Calu3 (cell line): ENCODE measurements at regions not wholly inside any gene's neighbourhood (a gene's known extent, or its start where the extent isn't known, plus 50 kb on each side); places are given as distances from the start of the nearest gene placed in this dataset.

Experiments used
- BruUV-seq: library from RNA; stranded (reverse); fragments of 400-500 nt; replicated peaks from 2 replicates; lab custom pipeline; 2021; lab: Mats Ljungman, UMichigan
- CTCF ChIA-PET: fragments of 300-600 bp; sonication (Branson Sonifier 250); formaldehyde crosslinking; loops from one replicate; lab custom pipeline; 2022; ENCODE audit warnings: antibody characterized with exemption; lab: Charles Lee
- DNase-seq: peaks from one replicate; pipeline ENCODE4 v3.0.0; 2022
- H3K27ac Mint-ChIP-seq: one replicate; pipeline ENCODE4 v1.8.0; 2022; ENCODE audit warnings: mixed read lengths; ENCODE audit not compliant: unreplicated experiment
- H3K27me3 Mint-ChIP-seq: one replicate; pipeline ENCODE4 v1.8.0; 2022; ENCODE audit warnings: mixed read lengths; ENCODE audit not compliant: unreplicated experiment
- H3K36me3 Mint-ChIP-seq: one replicate; pipeline ENCODE4 v1.8.0; 2022; ENCODE audit warnings: mild to moderate bottlenecking, moderate library complexity, mixed read lengths; ENCODE audit not compliant: insufficient read depth, unreplicated experiment
- H3K4me1 Mint-ChIP-seq: one replicate; pipeline ENCODE4 v1.8.0; 2022; ENCODE audit warnings: mild to moderate bottlenecking, low read depth, mixed read lengths; ENCODE audit not compliant: unreplicated experiment
- H3K4me3 Mint-ChIP-seq: one replicate; pipeline ENCODE4 v1.8.0; 2022; ENCODE audit warnings: mild to moderate bottlenecking, low read depth, moderate library complexity, mixed read lengths; ENCODE audit not compliant: unreplicated experiment
- H3K9me3 Mint-ChIP-seq: one replicate; pipeline ENCODE4 v1.8.0; 2022; ENCODE audit warnings: low read depth, mixed read lengths; ENCODE audit not compliant: unreplicated experiment
- intact Hi-C: fragments of 100-400 bp; cut with micrococcal nuclease; formaldehyde crosslinking; loops from one replicate; pipeline ENCODE4 v1.10.0; 2022; ENCODE audit not compliant: unreplicated experiment
- TF ChIP-seq, protein P1 (sequence below): fragments of 200-600 bp; IDR thresholded peaks from one replicate; pipeline ENCODE4 v1.8.0; 2022; ENCODE audit warnings: antibody characterized with exemption; ENCODE audit not compliant: unreplicated experiment

DNA sequence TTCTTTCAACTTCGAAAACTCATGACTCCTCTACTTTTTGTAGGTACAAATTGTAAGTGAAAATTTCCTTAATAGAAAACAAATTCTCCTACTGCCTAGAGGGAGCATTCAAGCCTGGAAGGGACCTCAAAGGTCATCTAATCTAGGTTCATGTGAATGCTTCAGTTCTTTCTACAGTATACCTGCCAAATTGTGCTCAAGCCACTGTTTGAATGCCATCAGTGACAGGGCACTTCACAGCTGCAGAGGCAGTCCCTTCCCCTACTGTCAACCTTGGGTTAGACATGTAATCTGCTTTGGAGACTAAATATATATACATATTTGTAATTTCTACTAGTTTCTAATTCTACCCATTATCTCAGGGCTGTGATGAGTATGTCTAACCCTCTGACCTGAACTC lies 681.3 kb upstream of the CDH2 start:
- no peak for DNase-seq
- Mint-ChIP-seq H3K4me3 (no peak overlapping the region), H3K27me3 (no peaks in the 10 kb centered on the region), H3K9me3 (no peaks in the 10 kb centered on the region), H3K27ac (no peak overlapping the region), H3K4me1 (peaks cover 8% of the 10 kb centered on the region), H3K36me3 (no peaks in the 10 kb centered on the region)
- CTCF ChIA-PET: no interaction called here
- no TSS peak for BruUV-seq
- TF ChIP-seq, protein P1, sequence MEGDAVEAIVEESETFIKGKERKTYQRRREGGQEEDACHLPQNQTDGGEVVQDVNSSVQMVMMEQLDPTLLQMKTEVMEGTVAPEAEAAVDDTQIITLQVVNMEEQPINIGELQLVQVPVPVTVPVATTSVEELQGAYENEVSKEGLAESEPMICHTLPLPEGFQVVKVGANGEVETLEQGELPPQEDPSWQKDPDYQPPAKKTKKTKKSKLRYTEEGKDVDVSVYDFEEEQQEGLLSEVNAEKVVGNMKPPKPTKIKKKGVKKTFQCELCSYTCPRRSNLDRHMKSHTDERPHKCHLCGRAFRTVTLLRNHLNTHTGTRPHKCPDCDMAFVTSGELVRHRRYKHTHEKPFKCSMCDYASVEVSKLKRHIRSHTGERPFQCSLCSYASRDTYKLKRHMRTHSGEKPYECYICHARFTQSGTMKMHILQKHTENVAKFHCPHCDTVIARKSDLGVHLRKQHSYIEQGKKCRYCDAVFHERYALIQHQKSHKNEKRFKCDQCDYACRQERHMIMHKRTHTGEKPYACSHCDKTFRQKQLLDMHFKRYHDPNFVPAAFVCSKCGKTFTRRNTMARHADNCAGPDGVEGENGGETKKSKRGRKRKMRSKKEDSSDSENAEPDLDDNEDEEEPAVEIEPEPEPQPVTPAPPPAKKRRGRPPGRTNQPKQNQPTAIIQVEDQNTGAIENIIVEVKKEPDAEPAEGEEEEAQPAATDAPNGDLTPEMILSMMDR: no peak
- intact Hi-C loops: no loop called here

DNA sequence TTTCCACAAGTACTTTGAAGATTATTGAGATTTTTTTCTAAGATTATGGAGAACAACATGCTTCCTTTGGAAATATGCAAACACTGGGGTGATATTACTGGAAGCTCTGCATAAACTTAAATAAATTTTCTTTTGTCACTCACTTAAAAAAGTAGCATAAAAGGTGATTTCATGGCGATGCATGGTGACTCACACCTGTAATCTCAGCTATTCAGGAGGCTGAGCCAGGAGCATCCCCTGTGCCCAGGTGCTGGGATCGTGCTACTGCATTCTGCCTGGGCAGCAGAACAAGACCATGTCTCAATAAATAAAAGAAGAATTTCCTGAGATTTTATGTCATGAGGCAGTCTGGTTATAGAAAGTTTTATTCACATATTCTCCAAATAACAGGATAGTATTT lies 679.1 kb upstream of the CDH2 start:
- H3K4me1 Mint-ChIP-seq: peaks cover 8% of the 10 kb centered on the region
- peak; percentile 5 for DNase-seq
- no peak overlapping the region for H3K4me3 Mint-ChIP-seq
- intact Hi-C loops: no loop called here
- H3K27ac Mint-ChIP-seq: no peak overlapping the region
- H3K36me3 Mint-ChIP-seq: no peaks in the 10 kb centered on the region
- BruUV-seq: no TSS peak
- H3K27me3 Mint-ChIP-seq: no peaks in the 10 kb centered on the region
- no peaks in the 10 kb centered on the region for H3K9me3 Mint-ChIP-seq
- TF ChIP-seq, protein P1: no peak
- CTCF ChIA-PET: no interaction called here

DNA sequence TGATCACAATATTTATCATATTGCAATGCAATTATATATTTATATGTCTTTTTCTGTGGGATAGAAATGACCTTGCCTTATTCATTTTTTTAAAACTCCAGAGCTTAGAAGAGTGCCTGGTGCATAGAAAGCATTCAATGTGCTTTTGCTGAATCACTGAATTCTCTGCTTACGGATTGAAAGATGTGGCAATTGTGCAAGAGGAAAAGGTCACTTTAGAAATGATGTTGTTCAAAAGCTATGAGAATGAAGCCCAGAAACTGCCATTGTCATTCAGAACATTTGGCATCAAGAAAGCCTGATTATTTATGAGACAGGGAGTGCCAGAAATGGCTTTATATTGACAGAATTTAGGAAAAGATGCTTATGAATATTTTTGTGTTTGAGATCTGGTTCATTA lies 678.6 kb upstream of the CDH2 start:
- TF ChIP-seq, protein P1: no peak
- H3K9me3 Mint-ChIP-seq: no peaks in the 10 kb centered on the region
- no peak overlapping the region for H3K27ac Mint-ChIP-seq
- no peak for DNase-seq
- intact Hi-C loops: no loop called here
- no TSS peak for BruUV-seq
- H3K27me3 Mint-ChIP-seq: no peaks in the 10 kb centered on the region
- H3K4me3 Mint-ChIP-seq: no peak overlapping the region
- H3K4me1 Mint-ChIP-seq: peaks cover 8% of the 10 kb centered on the region
- CTCF ChIA-PET: no interaction called here
- no peaks in the 10 kb centered on the region for H3K36me3 Mint-ChIP-seq

DNA sequence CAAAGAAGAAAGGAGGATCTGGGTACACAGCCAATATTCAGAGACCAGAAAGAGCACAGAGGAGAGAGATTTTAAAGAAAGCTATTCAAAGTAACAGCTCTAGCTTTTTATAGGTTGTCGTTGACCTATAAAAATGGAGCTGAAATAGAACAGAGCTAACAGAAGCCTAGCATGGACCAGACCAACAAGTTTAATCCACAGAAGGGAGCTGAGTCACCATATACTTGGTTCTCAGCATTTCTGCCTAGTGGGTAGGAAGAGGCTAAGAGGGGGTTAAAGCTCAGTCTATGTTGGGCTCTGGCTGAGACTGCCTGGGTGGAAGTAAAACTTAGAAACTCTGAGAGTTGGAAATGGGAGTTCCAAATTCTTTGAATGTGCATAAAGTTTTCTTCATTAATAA lies 678.0 kb upstream of the CDH2 start:
- TF ChIP-seq, protein P1: no peak
- CTCF ChIA-PET: no interaction called here
- Mint-ChIP-seq H3K27ac (no peak overlapping the region), H3K4me1 (peaks cover 8% of the 10 kb centered on the region), H3K27me3 (no peaks in the 10 kb centered on the region), H3K4me3 (no peak overlapping the region), H3K9me3 (no peaks in the 10 kb centered on the region), H3K36me3 (no peaks in the 10 kb centered on the region)
- no TSS peak for BruUV-seq
- no peak for DNase-seq
- intact Hi-C loops: no loop called here
